GM12878 (cell line): ENCODE measurements at regions not wholly inside any gene's neighbourhood (a gene's known extent, or its start where the extent isn't known, plus 50 kb on each side); places are given as distances from the start of the nearest gene placed in this dataset.

Source experiments
- ATAC-seq: fragments of 200-7000 bp; cut with Tn5 transposase; 3 replicates; pipeline ENCODE4 v1.9.1; 2020; ENCODE audit warnings: mild to moderate bottlenecking, moderate library complexity
- BruUV-seq: library from RNA; stranded (reverse); fragments of 400-500 nt; replicated peaks from 2 replicates; lab custom pipeline; 2021; lab: Mats Ljungman, UMichigan
- CTCF ChIA-PET: fragments of 300-600 bp; sonication (Branson Sonifier 250); formaldehyde crosslinking; extraction: SDS; loops from one replicate; lab custom pipeline; 2021; ENCODE audit warnings: inconsistent platforms; lab: Yijun Ruan, JAX
- POLR2A ChIA-PET: fragments of 350-600 bp; formaldehyde crosslinking; extraction: SDS; loops from one replicate; lab custom pipeline; 2021; ENCODE audit warnings: inconsistent platforms; lab: Charles Lee
- RAD21 ChIA-PET: fragments of 300-600 bp; sonication (Branson Sonifier 250); formaldehyde crosslinking; loops from one replicate; lab custom pipeline; 2023; ENCODE audit warnings: antibody characterized with exemption; ENCODE audit not compliant: unreplicated experiment; lab: Charles Lee
- SMC1A ChIA-PET: fragments of 300-600 bp; sonication (Branson Sonifier 250); formaldehyde crosslinking; loops from one replicate; lab custom pipeline; 2023; ENCODE audit not compliant: unreplicated experiment, uncharacterized antibody; lab: Charles Lee
- DNase-seq: peaks from one replicate; pipeline ENCODE4 v3.0.0-alpha.2; 2011; ENCODE audit warnings: low read depth, low spot score
- FAIRE-seq: peaks from 3 replicates; lab custom pipeline; 2011; peaks lifted over from hg19 to GRCh38; lab: Jason Lieb, UNC
- H2AFZ ChIP-seq: 2 replicates; pipeline ENCODE4 v1.6.0; 2011; ENCODE audit warnings: low read depth, low read length, control low read depth; ENCODE audit not compliant: control insufficient read depth
- H3K27ac ChIP-seq: 2 replicates; pipeline ENCODE4 v1.5.1; 2011; ENCODE audit warnings: control low read depth; ENCODE audit not compliant: control insufficient read depth, insufficient read depth
- H3K27me3 ChIP-seq, 2 experiments: replicated peaks in 1 of 2; 2 replicates each; pipeline versions ENCODE4 v1.6.0 to v1.6.1; 2011; ENCODE audit warnings: low read length in 1 of 2; ENCODE audit not compliant: control insufficient read depth in 2 of 2, insufficient read depth in 2 of 2
- H3K36me3 ChIP-seq, 2 experiments: 2 replicates each; pipeline ENCODE4 v1.5.1; 2011; ENCODE audit warnings: low read length in 1 of 2; ENCODE audit not compliant: control insufficient read depth in 2 of 2, insufficient read depth in 2 of 2
- H3K4me1 ChIP-seq: 2 replicates; pipeline ENCODE4 v1.6.1; 2011; ENCODE audit warnings: mild to moderate bottlenecking, low read length, moderate library complexity, mixed read lengths; ENCODE audit not compliant: control insufficient read depth, insufficient read depth
- H3K4me2 ChIP-seq: 2 replicates; pipeline ENCODE4 v1.6.0; 2011; ENCODE audit warnings: control low read depth; ENCODE audit not compliant: control insufficient read depth, insufficient read depth
- H3K4me3 ChIP-seq: fragments of 200-600 bp; sonication (generic); 2 replicates; pipeline ENCODE4 v1.5.1; 2016
- H3K79me2 ChIP-seq: 2 replicates; pipeline ENCODE4 v1.6.0; 2011; ENCODE audit warnings: low read length; ENCODE audit not compliant: control insufficient read depth, insufficient read depth
- H3K9ac ChIP-seq: 2 replicates; pipeline ENCODE4 v1.8.0; 2011; ENCODE audit warnings: low read length, control low read depth, mixed read lengths; ENCODE audit not compliant: control insufficient read depth, insufficient read depth
- H3K9me3 ChIP-seq: replicated peaks from 3 replicates; pipeline ENCODE4 v1.5.1; 2011; ENCODE audit warnings: mild to moderate bottlenecking, low read length; ENCODE audit not compliant: control insufficient read depth, insufficient read depth
- H4K20me1 ChIP-seq: 2 replicates; pipeline ENCODE4 v1.6.0; 2011; ENCODE audit not compliant: control insufficient read depth, insufficient read depth
- BRCA1 ChIP-seq: IDR thresholded peaks from 2 replicates; pipeline ENCODE4 v1.6.1; 2011; ENCODE audit warnings: low read depth, low read length, improper control_type of control experiment
- EGR1 ChIP-seq, 2 experiments: IDR thresholded peaks; 1 replicate in 1 of 2; 2 replicates in 1 of 2; pipeline ENCODE4 v1.6.1; 2011 to 2012; ENCODE audit warnings: low read depth in 2 of 2, low read length in 2 of 2, borderline replicate concordance in 1 of 2, mild to moderate bottlenecking in 1 of 2, moderate library complexity in 1 of 2
- JUNB ChIP-seq: IDR thresholded peaks from 2 replicates; pipeline ENCODE4 v1.6.1; 2016; ENCODE audit warnings: antibody characterized with exemption, mild to moderate bottlenecking
- KLF5 ChIP-seq: fragments of 450-650 bp; IDR thresholded peaks from 2 replicates; pipeline ENCODE4 v1.6.1; 2014; ENCODE audit warnings: mild to moderate bottlenecking; ENCODE audit not compliant: partially characterized antibody
- RAD21 ChIP-seq: IDR thresholded peaks from 2 replicates; pipeline ENCODE4 v1.6.1; 2011; ENCODE audit warnings: mild to moderate bottlenecking, low read depth, low read length, moderate library complexity; ENCODE audit not compliant: insufficient read depth
- RB1 ChIP-seq: fragments of 450-650 bp; formaldehyde crosslinking; IDR thresholded peaks from 2 replicates; pipeline ENCODE4 v1.6.1; 2017; ENCODE audit warnings: mild to moderate bottlenecking, borderline replicate concordance
- SIX5 ChIP-seq: IDR thresholded peaks from 2 replicates; pipeline ENCODE4 v1.6.1; 2011; ENCODE audit warnings: mild to moderate bottlenecking, low read depth, low read length, moderate library complexity; ENCODE audit not compliant: severe bottlenecking
- TCF12 ChIP-seq: IDR thresholded peaks from 2 replicates; pipeline ENCODE4 v1.6.1; 2011; ENCODE audit warnings: low read depth, mild to moderate bottlenecking, low read length
- TCF7 ChIP-seq: IDR thresholded peaks from 2 replicates; pipeline ENCODE4 v1.6.1; 2014; ENCODE audit warnings: antibody characterized with exemption, borderline replicate concordance
- WGBS: methylation state at CpG from one replicate; pipeline ENCODE4 v1.1.6; 2016; ENCODE audit warnings: low lambda C conversion rate; ENCODE audit not compliant: insufficient replicate concordance, insufficient coverage; ENCODE audit errors: missing lambda C conversion rate; 5-methylcytosine and 5-hydroxymethylcytosine counted together
- in situ Hi-C: fragments of 300-500 bp; cut with MboI; formaldehyde crosslinking; loops from 9 replicates; pipeline ENCODE4 v1.14.3; 2018; ENCODE audit warnings: mixed read lengths
- intact Hi-C: fragments of 100-400 bp; cut with micrococcal nuclease; formaldehyde crosslinking; loops from one replicate; pipeline ENCODE4 v1.14.2; 2022; ENCODE audit not compliant: unreplicated experiment
- TF ChIP-seq, protein P1 (sequence below): fragments of 450-650 bp; formaldehyde crosslinking; IDR thresholded peaks from 2 replicates; pipeline ENCODE4 v1.4.0; 2022; ENCODE audit warnings: mild to moderate bottlenecking, moderate library complexity
- TF ChIP-seq, protein P2 (sequence below): fragments of 450-650 bp; IDR thresholded peaks from 2 replicates; pipeline ENCODE4 v1.6.1; 2017; ENCODE audit warnings: borderline replicate concordance
- TF ChIP-seq, protein P3 (sequence below): fragments of 450-650 bp; IDR thresholded peaks from 2 replicates; pipeline ENCODE4 v1.6.1; 2017; ENCODE audit warnings: antibody characterized with exemption, mild to moderate bottlenecking, moderate library complexity

DNA sequence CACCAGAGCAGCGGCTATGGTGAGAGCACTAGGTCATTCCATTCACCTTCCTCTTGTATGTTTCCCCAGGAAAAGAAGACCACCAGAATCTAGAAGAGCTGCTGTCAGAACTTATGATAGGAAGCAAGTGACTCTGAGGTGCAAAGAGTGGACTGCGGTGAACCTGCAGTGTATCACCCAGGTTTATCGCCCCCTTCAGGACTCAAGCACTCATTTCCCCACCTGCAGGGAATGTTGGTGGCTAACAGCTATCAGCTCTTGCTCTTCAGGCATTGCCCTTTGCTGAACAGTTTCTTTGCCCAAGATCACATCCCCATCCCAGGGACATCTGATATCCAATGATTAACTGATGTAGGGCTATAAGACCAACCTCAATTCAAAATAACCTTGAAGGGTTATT lies 66.3 kb upstream of the IL6 start (continued):
- TF ChIP-seq, protein P1, sequence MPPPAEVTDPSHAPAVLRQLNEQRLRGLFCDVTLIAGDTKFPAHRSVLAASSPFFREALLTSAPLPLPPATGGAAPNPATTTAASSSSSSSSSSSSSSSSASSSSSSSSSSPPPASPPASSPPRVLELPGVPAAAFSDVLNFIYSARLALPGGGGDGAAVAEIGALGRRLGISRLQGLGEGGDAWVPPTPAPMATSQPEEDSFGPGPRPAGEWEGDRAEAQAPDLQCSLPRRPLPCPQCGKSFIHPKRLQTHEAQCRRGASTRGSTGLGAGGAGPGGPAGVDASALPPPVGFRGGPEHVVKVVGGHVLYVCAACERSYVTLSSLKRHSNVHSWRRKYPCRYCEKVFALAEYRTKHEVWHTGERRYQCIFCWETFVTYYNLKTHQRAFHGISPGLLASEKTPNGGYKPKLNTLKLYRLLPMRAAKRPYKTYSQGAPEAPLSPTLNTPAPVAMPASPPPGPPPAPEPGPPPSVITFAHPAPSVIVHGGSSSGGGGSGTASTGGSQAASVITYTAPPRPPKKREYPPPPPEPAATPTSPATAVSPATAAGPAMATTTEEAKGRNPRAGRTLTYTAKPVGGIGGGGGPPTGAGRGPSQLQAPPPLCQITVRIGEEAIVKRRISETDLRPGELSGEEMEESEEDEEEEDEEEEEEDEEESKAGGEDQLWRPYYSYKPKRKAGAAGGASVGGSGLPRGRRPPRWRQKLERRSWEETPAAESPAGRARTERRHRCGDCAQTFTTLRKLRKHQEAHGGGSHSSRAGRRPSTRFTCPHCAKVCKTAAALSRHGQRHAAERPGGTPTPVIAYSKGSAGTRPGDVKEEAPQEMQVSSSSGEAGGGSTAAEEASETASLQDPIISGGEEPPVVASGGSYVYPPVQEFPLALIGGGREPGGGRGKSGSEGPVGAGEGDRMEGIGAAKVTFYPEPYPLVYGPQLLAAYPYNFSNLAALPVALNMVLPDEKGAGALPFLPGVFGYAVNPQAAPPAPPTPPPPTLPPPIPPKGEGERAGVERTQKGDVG (CRISPR knock-in tag): no peak
- peak; percentile 44 for TF ChIP-seq RAD21
- TF ChIP-seq EGR1 (IDR thresholded peaks at IDR 0.05; ENCODE audit: borderline replicate concordance in 1 of 2, low read depth in 2 of 2, low read length in 2 of 2): no peak
- TF ChIP-seq TCF12: no peak
- TF ChIP-seq RB1: no peak

DNA sequence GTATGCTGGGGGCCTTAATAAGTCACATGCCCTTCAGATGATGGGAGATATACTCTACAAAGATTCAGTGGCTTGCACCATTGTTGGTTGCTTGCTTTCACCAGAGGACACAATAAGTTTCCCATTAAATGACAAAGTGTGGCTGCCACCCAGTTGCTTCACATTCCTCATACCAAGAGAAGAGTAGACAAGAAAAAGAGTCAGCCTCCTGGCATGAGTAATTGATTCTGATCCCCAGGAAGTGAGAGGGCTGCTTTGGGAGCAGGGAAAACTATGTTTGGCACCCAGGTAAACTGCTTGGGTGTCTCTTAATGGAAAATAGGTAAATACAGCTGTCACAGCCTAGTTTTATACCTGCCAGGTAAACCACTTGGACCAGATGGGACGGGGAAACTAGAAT lies 66.7 kb upstream of the IL6 start:
- H3K79me2 ChIP-seq: no peaks in the 10 kb centered on the region
- WGBS: 90% methylated on average over 1 of the region's 1 CpG
- SMC1A ChIA-PET: no interaction called here
- ATAC-seq (no peak), FAIRE-seq (no peak), DNase-seq (no peak)
- no peak overlapping the region for H2AFZ ChIP-seq
- POLR2A ChIA-PET: interaction anchor here (0.6 kb wide), 1 partner anchor 171 kb away, joined by 4 read pairs; no protein-coding TSS in a partner anchor
- no peak overlapping the region for H3K9ac ChIP-seq
- no peaks in the 10 kb centered on the region for H4K20me1 ChIP-seq
- CTCF ChIA-PET: interaction anchor here (1.1 kb wide), 1 partner anchor 8 kb away, joined by 3 read pairs; no protein-coding TSS in a partner anchor
- H3K36me3 ChIP-seq: no peaks in the 10 kb centered on the region
- H3K27me3 ChIP-seq: no peaks in the 10 kb centered on the region; a peak in 1 of 4 replicates
- no peak overlapping the region for H3K4me3 ChIP-seq
- H3K27ac ChIP-seq: no peak overlapping the region
- H3K9me3 ChIP-seq: no peaks in the 10 kb centered on the region
- peaks cover 4% of the 10 kb centered on the region; the same call in 1 of the 2 replicates for H3K4me1 ChIP-seq
- RAD21 ChIA-PET: no interaction called here
- in situ Hi-C loops: no loop called here
- TF ChIP-seq KLF5: no peak
- no peak for TF ChIP-seq JUNB
- TF ChIP-seq, protein P2, sequence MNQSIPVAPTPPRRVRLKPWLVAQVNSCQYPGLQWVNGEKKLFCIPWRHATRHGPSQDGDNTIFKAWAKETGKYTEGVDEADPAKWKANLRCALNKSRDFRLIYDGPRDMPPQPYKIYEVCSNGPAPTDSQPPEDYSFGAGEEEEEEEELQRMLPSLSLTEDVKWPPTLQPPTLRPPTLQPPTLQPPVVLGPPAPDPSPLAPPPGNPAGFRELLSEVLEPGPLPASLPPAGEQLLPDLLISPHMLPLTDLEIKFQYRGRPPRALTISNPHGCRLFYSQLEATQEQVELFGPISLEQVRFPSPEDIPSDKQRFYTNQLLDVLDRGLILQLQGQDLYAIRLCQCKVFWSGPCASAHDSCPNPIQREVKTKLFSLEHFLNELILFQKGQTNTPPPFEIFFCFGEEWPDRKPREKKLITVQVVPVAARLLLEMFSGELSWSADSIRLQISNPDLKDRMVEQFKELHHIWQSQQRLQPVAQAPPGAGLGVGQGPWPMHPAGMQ: no peak
- TF ChIP-seq TCF7: no peak
- no peak for TF ChIP-seq BRCA1
- TF ChIP-seq, protein P3, sequence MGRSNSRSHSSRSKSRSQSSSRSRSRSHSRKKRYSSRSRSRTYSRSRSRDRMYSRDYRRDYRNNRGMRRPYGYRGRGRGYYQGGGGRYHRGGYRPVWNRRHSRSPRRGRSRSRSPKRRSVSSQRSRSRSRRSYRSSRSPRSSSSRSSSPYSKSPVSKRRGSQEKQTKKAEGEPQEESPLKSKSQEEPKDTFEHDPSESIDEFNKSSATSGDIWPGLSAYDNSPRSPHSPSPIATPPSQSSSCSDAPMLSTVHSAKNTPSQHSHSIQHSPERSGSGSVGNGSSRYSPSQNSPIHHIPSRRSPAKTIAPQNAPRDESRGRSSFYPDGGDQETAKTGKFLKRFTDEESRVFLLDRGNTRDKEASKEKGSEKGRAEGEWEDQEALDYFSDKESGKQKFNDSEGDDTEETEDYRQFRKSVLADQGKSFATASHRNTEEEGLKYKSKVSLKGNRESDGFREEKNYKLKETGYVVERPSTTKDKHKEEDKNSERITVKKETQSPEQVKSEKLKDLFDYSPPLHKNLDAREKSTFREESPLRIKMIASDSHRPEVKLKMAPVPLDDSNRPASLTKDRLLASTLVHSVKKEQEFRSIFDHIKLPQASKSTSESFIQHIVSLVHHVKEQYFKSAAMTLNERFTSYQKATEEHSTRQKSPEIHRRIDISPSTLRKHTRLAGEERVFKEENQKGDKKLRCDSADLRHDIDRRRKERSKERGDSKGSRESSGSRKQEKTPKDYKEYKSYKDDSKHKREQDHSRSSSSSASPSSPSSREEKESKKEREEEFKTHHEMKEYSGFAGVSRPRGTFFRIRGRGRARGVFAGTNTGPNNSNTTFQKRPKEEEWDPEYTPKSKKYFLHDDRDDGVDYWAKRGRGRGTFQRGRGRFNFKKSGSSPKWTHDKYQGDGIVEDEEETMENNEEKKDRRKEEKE: no peak
- no peak for TF ChIP-seq SIX5
- intact Hi-C loops: loop anchor here (5.0 kb wide), 1 partner anchor 98 kb away; no protein-coding TSS in a partner anchor
- no TSS peak for BruUV-seq
- no peak overlapping the region for H3K4me2 ChIP-seq
